Upper lobe of left lung (tissue), 6 donors: ENCODE measurements at regions not wholly inside any gene's neighbourhood (a gene's known extent, or its start where the extent isn't known, plus 50 kb on each side); places are given as distances from the start of the nearest gene placed in this dataset.
A peak's percentile ranks its signal among the peaks of the same experiment; 100 is the strongest.

Source experiments
- ATAC-seq, 2 donors: fragments of 200-7000 bp; cut with Tn5 transposase; one replicate each; pipeline ENCODE4 v1.9.1; 2022; ENCODE audit warnings: mild to moderate bottlenecking in 2 of 2, moderate library complexity in 2 of 2; ENCODE audit not compliant: low FRiP score in 2 of 2
- DNase-seq, 2 donors: peaks; one replicate each; pipeline ENCODE4 v3.0.0-alpha.2; 2019 to 2020
- H3K27ac ChIP-seq, 4 donors: fragments of 200-600 bp; sonication (generic); one replicate each; pipeline ENCODE4 v1.5.1; 2016 to 2019
- H3K27me3 ChIP-seq, 4 donors: fragments of 200-600 bp; sonication (generic); one replicate each; pipeline ENCODE4 v1.5.1; 2017 to 2019
- H3K36me3 ChIP-seq, 4 donors: fragments of 200-600 bp; sonication (generic); one replicate each; pipeline ENCODE4 v1.5.1; 2016 to 2019
- H3K4me1 ChIP-seq, 4 donors: fragments of 200-600 bp; sonication (generic); one replicate each; pipeline ENCODE4 v1.5.1; 2018 to 2019
- H3K4me3 ChIP-seq, 4 donors: fragments of 200-600 bp; sonication (generic); one replicate each; pipeline ENCODE4 v1.5.1; 2017 to 2019; ENCODE audit warnings: mild to moderate bottlenecking in 2 of 4, moderate library complexity in 1 of 4
- H3K9me3 ChIP-seq, 4 donors: fragments of 200-600 bp; sonication (generic); one replicate each; pipeline ENCODE4 v1.5.1; 2018 to 2019
- EP300 ChIP-seq, 4 donors: sonication (generic); formaldehyde crosslinking; IDR thresholded peaks; one replicate each; pipeline ENCODE4 v1.5.1; 2017; ENCODE audit warnings: antibody characterized with exemption in 4 of 4, control low read depth in 2 of 4
- POLR2A ChIP-seq, 4 donors: fragments of 450-650 bp; IDR thresholded peaks; one replicate each; pipeline ENCODE4 v1.5.1; 2016 to 2017; ENCODE audit warnings: antibody characterized with exemption in 4 of 4, mild to moderate bottlenecking in 2 of 4
- POLR2AphosphoS5 ChIP-seq, 2 donors: sonication (generic); formaldehyde crosslinking; IDR thresholded peaks; one replicate each; pipeline ENCODE4 v1.5.1; 2017; ENCODE audit warnings: antibody characterized with exemption in 2 of 2
- WGBS, 2 donors: methylation state at CpG; one replicate each; pipeline ENCODE4 v1.1.5; 2017 to 2018; 5-methylcytosine and 5-hydroxymethylcytosine counted together
- small RNA-seq, 4 donors: library from RNA; depleted of rRNA; stranded (forward); fragments of <200 nt; gene quantifications; one replicate each; pipeline ENCODE3, GENCODE V24; 2016
- TF ChIP-seq, protein P1 (sequence below), 6 experiments: fragments of 450-650 bp in 4 of 6; fragments of 200-600 bp in 2 of 6; sonication (generic) in 2 of 6; IDR thresholded peaks; one replicate each; pipeline ENCODE4 v1.5.1; 2016 to 2019; ENCODE audit warnings: antibody characterized with exemption in 6 of 6
- donor health status: DM: no; HTN: no; CAD: no; lungs with moderate emphysema.
- donor health status: DM: no; HTN: yes; CAD: no; lungs with severe emphysema.

DNA sequence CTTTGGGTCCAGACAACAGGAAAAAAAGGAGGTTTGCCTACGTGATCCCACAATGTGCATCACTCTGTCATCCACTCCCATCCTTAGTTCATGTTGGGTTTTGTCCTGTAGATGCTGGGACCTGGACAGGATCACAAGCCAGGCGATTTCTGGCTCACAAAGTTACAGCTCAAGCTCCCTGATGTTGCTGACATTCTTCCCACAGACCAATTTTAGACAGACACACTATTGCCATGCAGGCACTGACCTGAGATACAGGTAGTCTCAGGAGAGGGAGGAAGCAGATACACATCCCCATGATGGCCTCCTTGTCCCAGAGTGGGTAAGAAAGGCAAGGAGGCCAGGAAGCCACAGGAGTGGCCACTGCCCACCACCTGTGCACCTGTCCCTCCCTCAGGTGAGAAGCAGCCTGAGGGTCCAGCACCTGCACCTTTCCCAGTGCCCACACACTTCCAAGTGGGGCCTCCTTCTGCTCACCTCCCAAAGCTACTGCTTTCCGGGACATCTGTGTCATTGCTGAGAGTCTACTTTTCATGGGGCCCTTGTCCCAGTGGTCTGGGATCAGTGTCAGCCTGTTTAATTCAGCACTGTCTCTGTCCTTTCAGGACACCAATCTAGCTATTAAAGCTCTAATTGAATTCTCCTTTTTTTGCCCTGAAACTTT lies 52.0 kb upstream of the TOP3B start:
- DNase-seq: no peak
- 81 to 91% methylated on average over 3 of the region's 3 CpGs for WGBS, 2 donors
- H3K27ac ChIP-seq: no peak overlapping the region
- ATAC-seq: no peak
- H3K27me3 ChIP-seq: no peaks in the 10 kb centered on the region
- TF ChIP-seq EP300 (IDR thresholded peaks at IDR 0.05) (no peak), POLR2AphosphoS5 (IDR thresholded peaks at IDR 0.05) (no peak), POLR2A (IDR thresholded peaks at IDR 0.05) (no peak)
- TF ChIP-seq, protein P1, sequence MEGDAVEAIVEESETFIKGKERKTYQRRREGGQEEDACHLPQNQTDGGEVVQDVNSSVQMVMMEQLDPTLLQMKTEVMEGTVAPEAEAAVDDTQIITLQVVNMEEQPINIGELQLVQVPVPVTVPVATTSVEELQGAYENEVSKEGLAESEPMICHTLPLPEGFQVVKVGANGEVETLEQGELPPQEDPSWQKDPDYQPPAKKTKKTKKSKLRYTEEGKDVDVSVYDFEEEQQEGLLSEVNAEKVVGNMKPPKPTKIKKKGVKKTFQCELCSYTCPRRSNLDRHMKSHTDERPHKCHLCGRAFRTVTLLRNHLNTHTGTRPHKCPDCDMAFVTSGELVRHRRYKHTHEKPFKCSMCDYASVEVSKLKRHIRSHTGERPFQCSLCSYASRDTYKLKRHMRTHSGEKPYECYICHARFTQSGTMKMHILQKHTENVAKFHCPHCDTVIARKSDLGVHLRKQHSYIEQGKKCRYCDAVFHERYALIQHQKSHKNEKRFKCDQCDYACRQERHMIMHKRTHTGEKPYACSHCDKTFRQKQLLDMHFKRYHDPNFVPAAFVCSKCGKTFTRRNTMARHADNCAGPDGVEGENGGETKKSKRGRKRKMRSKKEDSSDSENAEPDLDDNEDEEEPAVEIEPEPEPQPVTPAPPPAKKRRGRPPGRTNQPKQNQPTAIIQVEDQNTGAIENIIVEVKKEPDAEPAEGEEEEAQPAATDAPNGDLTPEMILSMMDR (IDR thresholded peaks at IDR 0.05): no peak
- H3K4me1 ChIP-seq: no peaks in the 10 kb centered on the region
- no peak overlapping the region for H3K4me3 ChIP-seq
- H3K36me3 ChIP-seq: no peaks in the 10 kb centered on the region
- H3K9me3 ChIP-seq: no peaks in the 10 kb centered on the region

DNA sequence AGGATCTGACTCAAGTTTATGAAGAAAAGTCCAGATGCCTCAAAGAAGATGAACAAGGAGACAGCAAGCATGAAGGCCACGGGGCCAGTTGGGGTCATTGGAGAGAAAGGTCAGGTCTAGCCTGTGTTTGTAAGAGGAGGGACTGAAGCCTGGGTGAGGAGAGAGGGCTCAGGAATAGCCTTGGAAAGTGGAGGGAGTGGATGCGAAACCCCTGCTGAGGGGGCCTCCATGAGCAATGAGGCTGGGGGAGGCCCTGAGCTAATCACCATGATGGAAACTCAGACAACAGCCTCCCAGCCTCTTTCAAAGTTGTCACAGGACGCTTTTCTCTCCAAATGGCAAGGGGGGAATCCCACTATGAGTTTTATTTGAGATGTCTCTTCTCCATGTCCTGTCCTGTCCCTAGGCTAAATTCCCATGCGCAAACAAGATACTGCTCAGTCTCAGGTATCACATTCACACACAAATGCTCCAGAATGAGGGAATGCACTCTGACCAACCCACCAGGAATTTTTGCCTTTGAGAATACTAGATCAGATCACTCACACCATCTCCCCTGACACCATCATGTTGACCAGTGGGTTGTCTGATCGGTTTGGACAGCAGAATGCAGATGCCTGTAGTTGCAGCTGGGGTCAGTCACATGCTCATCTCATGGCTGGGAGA lies 51.3 kb upstream of the TOP3B start:
- 70 to 76% methylated on average over 5 of the region's 5 CpGs for WGBS, 2 donors
- TF ChIP-seq POLR2A (IDR thresholded peaks at IDR 0.05): no peak
- TF ChIP-seq, protein P1 (IDR thresholded peaks at IDR 0.05): no peak
- TF ChIP-seq EP300 (IDR thresholded peaks at IDR 0.05): no peak
- TF ChIP-seq POLR2AphosphoS5 (IDR thresholded peaks at IDR 0.05): no peak
- H3K9me3 ChIP-seq: no peaks in the 10 kb centered on the region
- no peak overlapping the region for H3K4me3 ChIP-seq
- H3K4me1 ChIP-seq: no peaks in the 10 kb centered on the region
- no peaks in the 10 kb centered on the region for H3K36me3 ChIP-seq
- DNase-seq (no peak), ATAC-seq (no peak)
- H3K27me3 ChIP-seq: no peaks in the 10 kb centered on the region
- no peak overlapping the region for H3K27ac ChIP-seq

DNA sequence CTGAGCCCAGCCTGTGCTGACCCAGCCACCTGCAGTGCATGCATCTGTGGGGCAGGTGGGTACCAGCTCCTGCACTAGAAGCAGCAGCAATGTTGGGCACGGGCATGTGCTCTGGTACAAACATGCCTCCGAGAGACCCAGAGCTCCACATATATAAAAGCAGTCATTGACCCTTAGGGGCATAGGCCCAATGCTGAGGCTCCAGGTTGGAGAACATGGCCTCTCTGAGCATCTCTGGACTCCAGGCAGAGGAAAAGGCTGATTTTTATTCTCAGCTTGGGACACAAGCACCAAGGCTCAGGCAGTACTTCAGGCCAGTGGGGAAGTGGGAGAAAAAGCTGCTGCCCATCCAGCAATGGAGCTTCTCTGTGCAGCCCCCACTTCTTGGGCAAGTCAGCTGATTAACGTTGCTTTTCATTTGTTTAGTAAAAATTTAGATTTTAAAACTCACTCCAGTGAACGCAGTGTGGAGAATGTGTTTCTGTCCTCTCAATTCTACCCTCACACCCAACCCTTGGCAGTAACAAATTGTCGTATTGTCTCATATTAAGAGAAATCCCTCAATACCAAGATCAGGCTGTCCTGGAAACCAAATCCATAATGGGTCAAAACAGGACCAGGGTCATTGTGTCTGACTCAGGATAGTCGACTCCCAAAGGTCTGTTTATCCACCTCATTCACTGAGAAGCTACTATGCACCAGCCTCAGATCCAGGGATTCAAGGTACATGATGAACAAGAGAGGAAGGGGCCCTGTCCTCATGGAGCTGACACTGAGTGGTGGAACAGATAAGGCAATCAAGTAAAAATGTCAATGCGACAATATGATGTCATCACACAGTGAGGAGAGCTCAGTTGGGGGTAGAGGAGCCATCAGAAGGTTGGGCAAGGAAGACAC lies 50.6 kb upstream of the TOP3B start:
- WGBS, 2 donors: 85 to 89% methylated on average over 6 to 7 of the region's 7 CpGs
- H3K36me3 ChIP-seq: no peaks in the 10 kb centered on the region
- H3K4me1 ChIP-seq: no peaks in the 10 kb centered on the region
- H3K27me3 ChIP-seq: no peaks in the 10 kb centered on the region
- no peak for TF ChIP-seq EP300 (IDR thresholded peaks at IDR 0.05)
- TF ChIP-seq, protein P1 (IDR thresholded peaks at IDR 0.05): no peak
- no peak for TF ChIP-seq POLR2AphosphoS5 (IDR thresholded peaks at IDR 0.05)
- TF ChIP-seq POLR2A (IDR thresholded peaks at IDR 0.05): no peak
- no peak overlapping the region for H3K4me3 ChIP-seq
- H3K9me3 ChIP-seq: no peaks in the 10 kb centered on the region
- H3K27ac ChIP-seq: no peak overlapping the region
- no peak for ATAC-seq
- no peak for DNase-seq

DNA sequence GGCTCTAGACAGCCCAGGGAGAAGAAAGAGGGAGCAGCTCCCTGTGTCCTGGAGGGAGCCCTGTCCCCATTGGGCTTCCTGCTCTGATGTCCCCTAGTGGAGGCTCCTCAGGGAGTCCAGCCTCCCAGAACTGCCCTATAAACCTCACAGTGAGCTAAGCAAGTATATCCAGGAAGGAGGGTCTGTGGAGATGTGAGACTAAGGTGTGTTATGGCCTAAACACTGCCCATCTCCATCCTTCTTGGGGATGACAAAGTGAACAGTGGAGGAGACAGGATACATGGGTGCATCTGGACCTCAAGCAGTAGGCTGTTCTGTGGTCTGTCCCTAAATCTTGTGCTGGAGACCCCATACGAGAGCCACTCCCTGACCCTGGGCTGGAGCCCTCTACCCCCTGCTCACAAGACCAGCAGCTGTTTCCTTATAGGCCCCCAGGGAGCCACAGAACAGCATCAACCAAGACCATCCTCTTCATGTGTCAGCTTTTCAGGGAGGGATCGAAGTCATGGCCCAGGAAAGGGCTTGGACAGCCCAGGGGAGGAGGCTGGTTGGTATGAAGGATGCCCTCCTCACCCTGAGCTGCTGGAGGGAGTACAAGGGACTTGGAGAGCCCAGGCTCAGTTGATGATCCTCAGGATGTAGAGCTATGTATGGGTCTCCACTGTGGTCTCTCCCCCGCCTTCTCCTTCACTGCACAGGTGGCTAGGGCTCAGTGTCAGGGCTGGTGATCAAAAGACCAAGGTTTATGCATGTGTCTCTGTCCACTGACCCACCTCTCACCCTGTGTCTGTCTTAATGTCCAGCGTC lies 49.7 kb upstream of the TOP3B start:
- Histone ChIP-seq H3K27me3 (no peaks in the 10 kb centered on the region), H3K4me1 (no peaks in the 10 kb centered on the region), H3K9me3 (no peaks in the 10 kb centered on the region), H3K4me3 (no peak overlapping the region), H3K36me3 (no peaks in the 10 kb centered on the region), H3K27ac (no peak overlapping the region)
- DNase-seq: no peak
- ATAC-seq: peak in 1 of 2 donors; percentile 52
- 79 to 100% methylated on average over 1 to 4 of the region's 4 CpGs for WGBS, 2 donors
- TF ChIP-seq POLR2AphosphoS5 (IDR thresholded peaks at IDR 0.05) (no peak), POLR2A (IDR thresholded peaks at IDR 0.05) (no peak), EP300 (IDR thresholded peaks at IDR 0.05) (no peak)
- TF ChIP-seq, protein P1 (IDR thresholded peaks at IDR 0.05): no peak

Small RNAs in the stretch of these regions (small RNA-seq; reads per million reads assigned to genes)
- gene AC245452.3 (0 reads per million in 4 donors), gene AC245517.3 (0 reads per million in 4 donors), gene AC245517.5 (0 reads per million in 4 donors), gene IGLVIV-59 (0 reads per million in 4 donors)
